Endothelial cell of umbilical vein (primary cell): ENCODE measurements at regions not wholly inside any gene's neighbourhood (a gene's known extent, or its start where the extent isn't known, plus 50 kb on each side); places are given as distances from the start of the nearest gene placed in this dataset.

Experiments used
- BruUV-seq: library from RNA; stranded (reverse); fragments of 400-500 nt; replicated peaks from 2 replicates; lab custom pipeline; 2021; lab: Mats Ljungman, UMichigan
- CTCF ChIA-PET: fragments of 300-600, 350-600 bp; sonication (Branson Sonifier 250); formaldehyde crosslinking; loops from one replicate; lab custom pipeline; 2021; ENCODE audit warnings: antibody characterized with exemption, inconsistent platforms; lab: Charles Lee
- POLR2A ChIA-PET: fragments of 300-600, 350-600 bp; sonication (Branson Sonifier 250); formaldehyde crosslinking; loops from one replicate; lab custom pipeline; 2021; ENCODE audit warnings: antibody characterized with exemption, inconsistent platforms; lab: Charles Lee
- DNase-seq: peaks from one replicate; pipeline ENCODE4 v3.0.0-alpha.2; 2011; ENCODE audit warnings: low read depth, low spot score
- FAIRE-seq: peaks from 2 replicates; lab custom pipeline; 2011; peaks lifted over from hg19 to GRCh38; lab: Jason Lieb, UNC
- H2AFZ ChIP-seq: 2 replicates; pipeline ENCODE4 v1.6.0; 2012; ENCODE audit warnings: low read depth, low read length, control low read depth, inconsistent platforms
- H3K27ac ChIP-seq: 2 replicates; pipeline ENCODE4 v1.5.1; 2011; ENCODE audit warnings: low read depth, mild to moderate bottlenecking, control low read depth, low read length, moderate library complexity; ENCODE audit not compliant: insufficient read depth
- H3K27me3 ChIP-seq, 2 experiments: 2 replicates each; pipeline versions ENCODE4 v1.6.0 to v1.6.1; 2011; ENCODE audit warnings: low read length in 2 of 2, mixed read lengths in 1 of 2; ENCODE audit not compliant: control insufficient read depth in 2 of 2, insufficient read depth in 2 of 2
- H3K36me3 ChIP-seq, 2 experiments: 2 replicates in 1 of 2; 3 replicates in 1 of 2; pipeline ENCODE4 v1.5.1; 2011; ENCODE audit warnings: low read length in 2 of 2, mild to moderate bottlenecking in 1 of 2, moderate library complexity in 1 of 2; ENCODE audit not compliant: control insufficient read depth in 2 of 2, insufficient read depth in 2 of 2; ENCODE audit errors: extremely low read depth in 1 of 2
- H3K4me1 ChIP-seq: 3 replicates; pipeline ENCODE4 v1.5.1; 2011; ENCODE audit warnings: mild to moderate bottlenecking, low read length; ENCODE audit not compliant: control insufficient read depth, insufficient read depth; ENCODE audit errors: extremely low read depth
- H3K4me2 ChIP-seq: 2 replicates; pipeline ENCODE4 v1.6.1; 2011; ENCODE audit warnings: low read length, control low read depth, mixed read lengths; ENCODE audit not compliant: insufficient read depth
- H3K4me3 ChIP-seq, 3 experiments: fragments of 200-600 bp in 1 of 3; sonication (generic), shearing (Covaris generic) in 1 of 3; replicated peaks in 1 of 3; 2 replicates each; pipeline ENCODE4 v1.5.1; 2011 to 2016; ENCODE audit warnings: control low read depth in 3 of 3, low read length in 3 of 3, mild to moderate bottlenecking in 2 of 3, inconsistent platforms in 1 of 3, low read depth in 1 of 3, moderate library complexity in 1 of 3; ENCODE audit not compliant: insufficient read depth in 1 of 3
- H3K79me2 ChIP-seq: 2 replicates; pipeline ENCODE4 v1.6.0; 2012; ENCODE audit warnings: low read length, inconsistent platforms; ENCODE audit not compliant: control insufficient read depth, insufficient read depth
- H3K9ac ChIP-seq: replicated peaks from 2 replicates; pipeline ENCODE3; 2011; ENCODE audit warnings: low read length, control low read depth; ENCODE audit not compliant: insufficient read depth; ENCODE audit errors: extremely low read depth
- H3K9me1 ChIP-seq: replicated peaks from 3 replicates; pipeline ENCODE4 v1.6.0; 2011; ENCODE audit warnings: mild to moderate bottlenecking, low read length; ENCODE audit not compliant: control insufficient read depth, insufficient read depth; ENCODE audit errors: extremely low read depth
- H3K9me3 ChIP-seq: replicated peaks from 2 replicates; pipeline ENCODE4 v1.5.1; 2012; ENCODE audit warnings: low read length, inconsistent platforms; ENCODE audit not compliant: control insufficient read depth, insufficient read depth
- H4K20me1 ChIP-seq: replicated peaks from 2 replicates; pipeline ENCODE3; 2011; ENCODE audit warnings: mild to moderate bottlenecking, low read length; ENCODE audit not compliant: control insufficient read depth, insufficient read depth; ENCODE audit errors: extremely low read depth
- EZH2 ChIP-seq: IDR thresholded peaks from 2 replicates; pipeline ENCODE4 v1.6.1; 2012; ENCODE audit warnings: borderline replicate concordance, low read depth, mild to moderate bottlenecking, moderate library complexity, low read length, inconsistent platforms; ENCODE audit not compliant: severe bottlenecking
- FOS ChIP-seq: IDR thresholded peaks from 2 replicates; pipeline ENCODE4 v1.6.1; 2011; ENCODE audit warnings: mild to moderate bottlenecking, low read length, moderate library complexity, borderline replicate concordance; ENCODE audit not compliant: insufficient read depth
- GATA2 ChIP-seq: IDR thresholded peaks from 2 replicates; pipeline ENCODE4 v1.7.0; 2011; ENCODE audit warnings: low read depth, mild to moderate bottlenecking, moderate library complexity, mixed read lengths, low read length; ENCODE audit not compliant: insufficient read length, insufficient read depth
- JUN ChIP-seq: IDR thresholded peaks from 2 replicates; pipeline ENCODE4 v1.6.1; 2011; ENCODE audit warnings: borderline replicate concordance, low read depth; ENCODE audit not compliant: insufficient read length, insufficient read depth
- MAX ChIP-seq: IDR thresholded peaks from 2 replicates; pipeline ENCODE4 v1.6.1; 2011; ENCODE audit not compliant: insufficient read depth, insufficient read length
- MYC ChIP-seq: IDR thresholded peaks from one replicate; pipeline ENCODE4 v1.6.1; 2011; ENCODE audit warnings: mild to moderate bottlenecking, low read depth, low read length
- POLR2A ChIP-seq: IDR thresholded peaks from 2 replicates; pipeline ENCODE4 v1.6.1; 2012; ENCODE audit warnings: low read depth, mild to moderate bottlenecking, control low read depth, low read length
- POLR2AphosphoS5 ChIP-seq: IDR thresholded peaks from 2 replicates; pipeline ENCODE4 v1.6.1; 2012; ENCODE audit warnings: low read depth, mild to moderate bottlenecking, control low read depth, low read length, moderate library complexity; ENCODE audit not compliant: insufficient read depth
- dilution Hi-C: fragments of 300-500 bp; cut with MboI; formaldehyde crosslinking; loops from one replicate; pipeline ENCODE4 v1.15.0; 2019; ENCODE audit warnings: low sequenced_read_pairs; ENCODE audit not compliant: extremely low pct_ligation_motif_present
- intact Hi-C: fragments of 100-400 bp; cut with micrococcal nuclease; formaldehyde crosslinking; loops from one replicate; pipeline ENCODE4 v1.10.0; 2022
- TF ChIP-seq, protein P1 (sequence below), 2 donors: IDR thresholded peaks; 1 replicate in 1 of 2; 2 replicates in 1 of 2; pipeline ENCODE4 v1.5.1; 2011; ENCODE audit warnings: low read length in 2 of 2, mild to moderate bottlenecking in 2 of 2, moderate library complexity in 2 of 2, control low read depth in 1 of 2, inconsistent platforms in 1 of 2, low read depth in 1 of 2; ENCODE audit not compliant: insufficient read depth in 1 of 2; ENCODE audit errors: extremely low read depth in 1 of 2

DNA sequence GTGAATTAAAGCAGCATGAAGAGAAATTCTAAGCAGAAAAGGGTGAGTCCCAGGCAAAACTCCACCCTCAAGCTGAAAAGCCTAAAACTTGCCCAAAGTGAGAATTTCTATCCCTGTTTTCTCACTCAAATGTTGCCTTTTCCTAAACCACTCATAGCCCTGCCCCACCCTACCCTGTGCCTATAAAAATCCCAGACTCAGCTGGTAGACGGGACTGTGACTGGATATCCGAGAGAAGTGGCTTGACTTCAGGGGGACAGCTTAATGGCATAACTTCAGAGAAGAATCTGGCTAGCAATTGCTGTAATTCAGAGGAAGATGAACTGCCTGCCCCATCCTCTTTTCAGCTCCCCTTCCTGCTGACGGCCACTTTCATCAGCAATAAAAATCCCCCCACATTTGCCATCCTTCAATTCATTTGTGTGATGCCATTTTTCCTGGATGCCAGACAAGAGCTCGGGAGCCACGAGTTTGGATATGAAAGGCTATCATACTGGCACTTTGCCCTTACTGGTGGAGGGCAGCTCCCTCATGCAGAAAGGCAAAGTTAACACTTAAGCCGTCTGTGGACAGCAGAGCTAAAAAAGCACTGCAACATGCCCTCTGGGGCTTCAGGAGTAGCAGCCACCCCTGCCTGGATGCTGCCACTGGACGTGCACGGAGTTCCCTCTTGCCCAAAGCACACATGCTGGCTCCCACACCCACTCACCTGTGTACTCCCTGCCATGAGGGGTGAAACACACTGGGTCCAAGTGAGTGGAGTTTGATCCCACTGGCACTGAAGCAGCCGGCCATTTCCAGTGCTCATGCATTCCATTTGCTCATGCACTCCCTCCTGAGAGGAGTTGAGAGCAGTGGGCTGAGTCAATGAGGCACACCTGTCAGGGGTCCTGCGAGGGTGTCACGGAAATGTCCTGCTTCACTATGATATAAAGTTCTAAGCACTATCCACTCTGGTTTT is 670.6 kb downstream of the PLOD2 start:
- intact Hi-C loops (no loop called here), dilution Hi-C loops (no loop called here)
- Histone ChIP-seq H3K9ac (no peak overlapping the region), H3K27me3 (no peaks in the 10 kb centered on the region), H3K4me3 (no peak overlapping the region), H3K27ac (no peak overlapping the region), H3K9me3 (no peaks in the 10 kb centered on the region), H3K9me1 (no peaks in the 10 kb centered on the region), H3K36me3 (no peaks in the 10 kb centered on the region), H4K20me1 (no peaks in the 10 kb centered on the region), H3K4me2 (no peak overlapping the region), H2AFZ (no peak overlapping the region), H3K79me2 (no peaks in the 10 kb centered on the region), H3K4me1 (no peaks in the 10 kb centered on the region)
- POLR2A ChIA-PET, result no interaction called here
- DNase-seq, result no peak
- no peak for FAIRE-seq
- no peak for TF ChIP-seq EZH2
- TF ChIP-seq POLR2AphosphoS5, result no peak
- CTCF ChIA-PET, result interaction anchor here (0.6 to 2.0 kb wide), 2 partner anchors 14 to 1335 kb away, joined by 3 to 7 read pairs; no protein-coding TSS in a partner anchor
- no TSS peak for BruUV-seq

- no peak for FAIRE-seq
- H2AFZ ChIP-seq, result no peak overlapping the region
- no peaks in the 10 kb centered on the region for H3K27me3 ChIP-seq
- H3K36me3 ChIP-seq, result no peaks in the 10 kb centered on the region
- H3K9me3 ChIP-seq, result no peaks in the 10 kb centered on the region
- TF ChIP-seq MAX (no peak), POLR2A (no peak), MYC (no peak), GATA2 (no peak), EZH2 (no peak), FOS (no peak), POLR2AphosphoS5 (no peak), JUN (no peak)
- TF ChIP-seq, protein P1, sequence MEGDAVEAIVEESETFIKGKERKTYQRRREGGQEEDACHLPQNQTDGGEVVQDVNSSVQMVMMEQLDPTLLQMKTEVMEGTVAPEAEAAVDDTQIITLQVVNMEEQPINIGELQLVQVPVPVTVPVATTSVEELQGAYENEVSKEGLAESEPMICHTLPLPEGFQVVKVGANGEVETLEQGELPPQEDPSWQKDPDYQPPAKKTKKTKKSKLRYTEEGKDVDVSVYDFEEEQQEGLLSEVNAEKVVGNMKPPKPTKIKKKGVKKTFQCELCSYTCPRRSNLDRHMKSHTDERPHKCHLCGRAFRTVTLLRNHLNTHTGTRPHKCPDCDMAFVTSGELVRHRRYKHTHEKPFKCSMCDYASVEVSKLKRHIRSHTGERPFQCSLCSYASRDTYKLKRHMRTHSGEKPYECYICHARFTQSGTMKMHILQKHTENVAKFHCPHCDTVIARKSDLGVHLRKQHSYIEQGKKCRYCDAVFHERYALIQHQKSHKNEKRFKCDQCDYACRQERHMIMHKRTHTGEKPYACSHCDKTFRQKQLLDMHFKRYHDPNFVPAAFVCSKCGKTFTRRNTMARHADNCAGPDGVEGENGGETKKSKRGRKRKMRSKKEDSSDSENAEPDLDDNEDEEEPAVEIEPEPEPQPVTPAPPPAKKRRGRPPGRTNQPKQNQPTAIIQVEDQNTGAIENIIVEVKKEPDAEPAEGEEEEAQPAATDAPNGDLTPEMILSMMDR (IDR thresholded peaks at IDR 0.05; ENCODE audit: extremely low read depth in 1 of 2, insufficient read depth in 1 of 2, low read depth in 1 of 2, low read length in 2 of 2), result no peak
- H3K4me1 ChIP-seq, result no peaks in the 10 kb centered on the region
- no peak overlapping the region for H3K4me2 ChIP-seq
- no peak overlapping the region for H3K27ac ChIP-seq
- ChIA-PET POLR2A (no interaction called here), CTCF (no interaction called here)
- dilution Hi-C loops (no loop called here), intact Hi-C loops (no loop called here)
- no peaks in the 10 kb centered on the region for H4K20me1 ChIP-seq
- H3K9ac ChIP-seq, result no peak overlapping the region
- H3K9me1 ChIP-seq, result no peaks in the 10 kb centered on the region
- H3K79me2 ChIP-seq, result no peaks in the 10 kb centered on the region
- no peak for DNase-seq
- no peak overlapping the region for H3K4me3 ChIP-seq
- BruUV-seq, result no TSS peak
Observed at GRCh38 chr3:145492456-145492855, 668.5 kb downstream of the PLOD2 start.
